SU-DHL-6 (cell line): ENCODE measurements at regions not wholly inside any gene's neighbourhood (a gene's known extent, or its start where the extent isn't known, plus 50 kb on each side); places are given as distances from the start of the nearest gene placed in this dataset.

ENCODE experiments used
- CTCF ChIP-seq: fragments of 200-600 bp; sonication (generic); IDR thresholded peaks from one replicate; pipeline ENCODE4 v1.5.1; 2017; ENCODE audit warnings: antibody characterized with exemption, mild to moderate bottlenecking, low read length, moderate library complexity; ENCODE audit not compliant: insufficient read depth, poor library complexity, severe bottlenecking
- EZH2phosphoT487 ChIP-seq: fragments of 200-600 bp; sonication (generic), shearing (Covaris generic); conservative IDR thresholded peaks from 2 replicates; pipeline ENCODE4 v1.6.1; 2018; ENCODE audit warnings: mild to moderate bottlenecking, antibody characterized with exemption, low read length, moderate library complexity, mixed read lengths

GRCh38 chr3:118511402-118511801, 523.2 kb downstream of the IGSF11 start:
- TF ChIP-seq CTCF (no peak), EZH2phosphoT487 (no peak)
